ENCODE measurements at regions not wholly inside any gene's neighbourhood (a gene's known extent, or its start where the extent isn't known, plus 50 kb on each side); places are given as distances from the start of the nearest gene placed in this dataset.

DNA sequence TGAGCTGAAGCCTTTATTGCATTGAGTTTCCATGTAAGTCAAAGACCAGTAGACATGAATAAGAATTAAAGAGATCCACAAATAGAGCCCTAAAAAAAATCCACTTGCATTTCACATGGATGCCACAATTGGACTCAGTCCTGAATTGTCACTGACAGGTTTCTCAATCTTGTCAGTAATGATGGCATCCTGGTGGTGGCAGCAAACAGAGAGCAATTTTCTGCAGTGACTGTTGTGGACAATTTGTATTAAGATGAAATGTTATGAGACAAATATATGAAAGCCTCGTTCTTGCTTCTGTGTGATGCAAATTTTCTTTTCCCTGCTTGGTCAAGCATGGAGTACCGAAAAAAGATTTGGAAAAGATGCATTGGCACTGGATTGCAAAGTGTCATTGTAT lies 278.9 kb downstream of the SAMD5 start:
- H2BK20ac ChIP-seq (ENCODE audit: low read length), result no peak overlapping the region
- no peaks in the 10 kb centered on the region for H3K23me2 ChIP-seq (ENCODE audit: low read depth, low read length)
- ChIA-PET POLR2A (ENCODE audit: partially characterized antibody) (no interaction called here), CTCF (ENCODE audit: partially characterized antibody) (interaction anchor here (1.2 kb wide), 2 partner anchors 11 to 12 kb away, joined by 3 to 5 read pairs; no protein-coding TSS in a partner anchor)
- no peak overlapping the region for H2AK5ac ChIP-seq (ENCODE audit: low read depth, low read length)
- H3K27ac ChIP-seq (ENCODE audit: low read depth, low read length), result no peak overlapping the region
- H3K9me3 ChIP-seq (ENCODE audit: insufficient read depth in 2 of 2, low read depth in 1 of 2, low read length in 1 of 2), result no peaks in the 10 kb centered on the region
- no peaks in the 10 kb centered on the region for H4K20me1 ChIP-seq (replicated peaks in 1 of 2; ENCODE audit: control insufficient read depth in 1 of 2, insufficient read depth in 2 of 2, low read length in 2 of 2)
- no peak overlapping the region for H3K14ac ChIP-seq (ENCODE audit: insufficient read length)
- H2BK12ac ChIP-seq (ENCODE audit: low read depth, low read length), result no peak overlapping the region
- H3K4me3 ChIP-seq (ENCODE audit: extremely low read depth in 1 of 4, insufficient read depth in 2 of 4, low read depth in 3 of 4, low read length in 4 of 4), result no peak overlapping the region
- H4K5ac ChIP-seq (ENCODE audit: insufficient read length, low read depth, low read length), result no peak overlapping the region
- no peaks in the 10 kb centered on the region for H3K27me3 ChIP-seq (replicated peaks in 1 of 4; ENCODE audit: control insufficient read depth in 3 of 4, extremely low read depth in 1 of 4, insufficient read depth in 3 of 4, low read length in 3 of 4)
- 84% methylated on average over 2 of the region's 2 CpGs; no CpG with 5 or more reads in 1 of the 2 experiments for WGBS, 2 experiments (ENCODE audit: extremely low coverage in 1 of 2, insufficient coverage in 1 of 2, insufficient read length in 1 of 2, insufficient replicate concordance in 2 of 2, low coverage in 1 of 2, low lambda C conversion rate in 2 of 2, missing lambda C conversion rate in 1 of 2)
- H4K91ac ChIP-seq (replicated peaks; ENCODE audit: insufficient read length, low read length), result no peak overlapping the region
- FAIRE-seq, result peak; percentile 19
- H2BK120ac ChIP-seq (replicated peaks; ENCODE audit: low read depth, low read length), result no peak overlapping the region
- DNase-seq (ENCODE audit: low read depth in 1 of 2, low spot score in 2 of 2), result no peak
- no peak overlapping the region for H2BK5ac ChIP-seq (ENCODE audit: low read depth, low read length)
- no peak overlapping the region for H3K56ac ChIP-seq (replicated peaks; ENCODE audit: insufficient read length, low read depth, low read length)
- H3K4me2 ChIP-seq (ENCODE audit: insufficient read depth in 1 of 2, low read depth in 2 of 2, low read length in 2 of 2), result no peak overlapping the region
- H3K79me2 ChIP-seq (ENCODE audit: control insufficient read depth in 1 of 2, insufficient read depth in 2 of 2, low read length in 2 of 2), result no peaks in the 10 kb centered on the region
- no peak overlapping the region for H3K9ac ChIP-seq (replicated peaks in 1 of 4; ENCODE audit: extremely low read depth in 1 of 4, low read depth in 3 of 4, low read length in 3 of 4)
- H3K79me1 ChIP-seq (ENCODE audit: low read depth, low read length), result no peaks in the 10 kb centered on the region
- no peak overlapping the region for H3K4ac ChIP-seq (replicated peaks; ENCODE audit: insufficient read length, low read depth, low read length)
- H3K23ac ChIP-seq (ENCODE audit: insufficient read length), result no peak overlapping the region
- no peaks in the 10 kb centered on the region for H3K36me3 ChIP-seq (ENCODE audit: control insufficient read depth in 2 of 4, insufficient read depth in 4 of 4, low read length in 3 of 4)
- H4K8ac ChIP-seq (ENCODE audit: extremely low read depth, insufficient read depth, low read length), result no peak overlapping the region
- H3K4me1 ChIP-seq (replicated peaks in 1 of 4; ENCODE audit: control insufficient read depth in 3 of 4, insufficient read depth in 4 of 4, low read length in 3 of 4), result no peaks in the 10 kb centered on the region
- H2AFZ ChIP-seq (ENCODE audit: low read length), result no peak overlapping the region
- H2BK15ac ChIP-seq (ENCODE audit: low read length), result no peak overlapping the region
- no peak overlapping the region for H3K18ac ChIP-seq (ENCODE audit: extremely low read depth, low read length)
- TF ChIP-seq RFX5 (IDR thresholded peaks at IDR 0.05; ENCODE audit: borderline replicate concordance, low read depth, low read length) (no peak), GABPA (IDR thresholded peaks at IDR 0.05; ENCODE audit: borderline replicate concordance, insufficient read depth, low read length) (no peak), EP300 (IDR thresholded peaks at IDR 0.05; ENCODE audit: borderline replicate concordance in 1 of 2, low read depth in 2 of 2, low read length in 2 of 2) (no peak), SIRT6 (IDR thresholded peaks at IDR 0.05; ENCODE audit: low read length) (no peak), KDM1A (IDR thresholded peaks at IDR 0.05; ENCODE audit: borderline replicate concordance, low read length) (no peak), KDM4A (IDR thresholded peaks at IDR 0.05; ENCODE audit: low read depth, low read length, severe bottlenecking) (no peak), ZNF274 (IDR thresholded peaks at IDR 0.05; ENCODE audit: borderline replicate concordance, extremely low read depth, low read length) (no peak), NANOG (IDR thresholded peaks at IDR 0.05; ENCODE audit: insufficient read depth, low read depth, low read length, poor library complexity, severe bottlenecking) (no peak), E2F6 (IDR thresholded peaks at IDR 0.05) (no peak), PHF8 (conservative IDR thresholded peaks at IDR 0.05; ENCODE audit: low read depth, low read length) (no peak), EGR1 (IDR thresholded peaks at IDR 0.05; ENCODE audit: borderline replicate concordance, low read depth, low read length) (no peak), CBX8 (IDR thresholded peaks at IDR 0.05; ENCODE audit: borderline replicate concordance, low read depth, low read length) (no peak), POLR2AphosphoS5 (IDR thresholded peaks at IDR 0.05; ENCODE audit: low read depth, low read length) (no peak), SAP30 (IDR thresholded peaks at IDR 0.05; ENCODE audit: insufficient read depth, insufficient replicate concordance, low read length) (no peak)

Data from H1 (cell line).